ENCODE measurements at regions not wholly inside any gene's neighbourhood (a gene's known extent, or its start where the extent isn't known, plus 50 kb on each side); places are given as distances from the start of the nearest gene placed in this dataset.

DNA sequence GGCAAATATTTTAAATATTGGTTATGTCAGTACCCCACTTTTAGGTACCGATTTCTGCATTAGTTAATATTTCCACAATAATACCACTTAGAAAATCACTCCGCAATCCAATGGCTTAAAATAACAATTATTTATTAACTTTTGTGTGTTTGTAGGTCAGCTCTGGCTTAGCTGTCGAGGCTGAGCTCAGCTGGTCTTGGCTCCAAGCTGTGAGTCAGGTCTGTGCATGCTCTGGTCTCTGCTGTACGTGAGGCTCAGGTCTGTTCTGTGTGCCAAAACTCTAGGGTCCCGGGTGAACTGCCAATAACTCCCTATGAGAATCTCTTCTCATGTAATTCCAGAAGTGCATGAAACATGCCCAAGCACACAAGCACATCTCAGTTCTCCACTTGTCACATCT, 245.8 kb upstream of the GK2 start:
- TF ChIP-seq, protein P1, sequence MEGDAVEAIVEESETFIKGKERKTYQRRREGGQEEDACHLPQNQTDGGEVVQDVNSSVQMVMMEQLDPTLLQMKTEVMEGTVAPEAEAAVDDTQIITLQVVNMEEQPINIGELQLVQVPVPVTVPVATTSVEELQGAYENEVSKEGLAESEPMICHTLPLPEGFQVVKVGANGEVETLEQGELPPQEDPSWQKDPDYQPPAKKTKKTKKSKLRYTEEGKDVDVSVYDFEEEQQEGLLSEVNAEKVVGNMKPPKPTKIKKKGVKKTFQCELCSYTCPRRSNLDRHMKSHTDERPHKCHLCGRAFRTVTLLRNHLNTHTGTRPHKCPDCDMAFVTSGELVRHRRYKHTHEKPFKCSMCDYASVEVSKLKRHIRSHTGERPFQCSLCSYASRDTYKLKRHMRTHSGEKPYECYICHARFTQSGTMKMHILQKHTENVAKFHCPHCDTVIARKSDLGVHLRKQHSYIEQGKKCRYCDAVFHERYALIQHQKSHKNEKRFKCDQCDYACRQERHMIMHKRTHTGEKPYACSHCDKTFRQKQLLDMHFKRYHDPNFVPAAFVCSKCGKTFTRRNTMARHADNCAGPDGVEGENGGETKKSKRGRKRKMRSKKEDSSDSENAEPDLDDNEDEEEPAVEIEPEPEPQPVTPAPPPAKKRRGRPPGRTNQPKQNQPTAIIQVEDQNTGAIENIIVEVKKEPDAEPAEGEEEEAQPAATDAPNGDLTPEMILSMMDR (IDR thresholded peaks at IDR 0.05): no peak
- no peak for TF ChIP-seq POLR2A (IDR thresholded peaks at IDR 0.05)

All from tibial nerve (tissue), 3 donors.